ENCODE measurements at regions not wholly inside any gene's neighbourhood (a gene's known extent, or its start where the extent isn't known, plus 50 kb on each side); places are given as distances from the start of the nearest gene placed in this dataset.
A peak's percentile ranks its signal among the peaks of the same experiment; 100 is the strongest.

DNA sequence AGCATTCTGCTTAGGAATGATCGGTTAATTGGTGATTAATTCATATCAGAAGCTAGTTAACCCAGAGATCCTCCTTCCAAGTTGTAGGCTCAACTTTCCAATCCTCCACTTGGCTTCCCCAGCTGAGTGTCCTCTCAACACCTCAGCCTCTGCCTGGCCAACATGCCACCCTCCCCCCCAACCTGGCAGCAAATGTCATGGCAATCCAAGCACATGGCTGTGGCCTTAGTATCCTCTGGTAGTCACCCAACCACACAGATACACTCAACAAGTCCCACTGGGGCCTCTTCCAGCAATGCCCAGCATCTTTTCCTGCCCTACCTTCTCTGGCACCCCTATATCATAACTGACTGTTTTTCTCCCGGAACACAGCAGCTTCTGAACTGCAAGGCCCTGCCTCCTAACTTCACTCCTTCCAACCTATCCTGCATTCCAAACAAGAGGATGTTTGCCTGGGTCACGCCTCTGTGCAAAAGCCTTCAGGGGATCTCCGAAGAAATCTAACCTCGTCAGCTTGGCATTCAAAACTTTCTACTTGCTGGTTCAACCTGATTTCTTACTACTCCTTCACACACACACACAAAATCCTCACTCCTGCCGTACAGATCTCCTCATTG is 195.0 kb downstream of the CYP26B1 start:
- TF ChIP-seq POLR2AphosphoS5 (IDR thresholded peaks at IDR 0.05): peak; percentile 47
- TF ChIP-seq CTCF (IDR thresholded peaks at IDR 0.05): no peak

All from prostate gland (tissue), 2 donors.